WERI-Rb-1 (cell line): ENCODE measurements at regions not wholly inside any gene's neighbourhood (a gene's known extent, or its start where the extent isn't known, plus 50 kb on each side); places are given as distances from the start of the nearest gene placed in this dataset.

Experiments
- DNase-seq: peaks from one replicate; pipeline ENCODE4 v3.0.0-alpha.2; 2020
- H3K27ac ChIP-seq: fragments of 250-450 bp; sonication (Bioruptor Pico); 2 replicates; pipeline ENCODE4 v1.5.1; 2020; ENCODE audit warnings: mild to moderate bottlenecking, moderate library complexity
- H3K27me3 ChIP-seq: fragments of 250-450 bp; sonication (Bioruptor Pico); 2 replicates; pipeline ENCODE4 v1.5.1; 2021; ENCODE audit warnings: mild to moderate bottlenecking, low read depth, moderate library complexity; ENCODE audit not compliant: insufficient read depth, severe bottlenecking
- H3K36me3 ChIP-seq: fragments of 250-450 bp; sonication (Bioruptor Pico); 2 replicates; pipeline ENCODE4 v1.5.1; 2020; ENCODE audit warnings: mild to moderate bottlenecking, moderate library complexity
- H3K4me3 ChIP-seq: 2 replicates; pipeline ENCODE4 v1.5.1; 2011; ENCODE audit warnings: low read depth, mild to moderate bottlenecking, control low read depth, low read length
- H3K9me3 ChIP-seq: fragments of 250-450 bp; sonication (Bioruptor Pico); 2 replicates; pipeline ENCODE4 v1.5.1; 2021; ENCODE audit warnings: mild to moderate bottlenecking, moderate library complexity; ENCODE audit not compliant: severe bottlenecking
- TF ChIP-seq, protein P1 (sequence below): IDR thresholded peaks from 2 replicates; pipeline ENCODE4 v1.5.1; 2011; ENCODE audit warnings: low read depth, mild to moderate bottlenecking, control low read depth, inconsistent platforms, low read length

DNA sequence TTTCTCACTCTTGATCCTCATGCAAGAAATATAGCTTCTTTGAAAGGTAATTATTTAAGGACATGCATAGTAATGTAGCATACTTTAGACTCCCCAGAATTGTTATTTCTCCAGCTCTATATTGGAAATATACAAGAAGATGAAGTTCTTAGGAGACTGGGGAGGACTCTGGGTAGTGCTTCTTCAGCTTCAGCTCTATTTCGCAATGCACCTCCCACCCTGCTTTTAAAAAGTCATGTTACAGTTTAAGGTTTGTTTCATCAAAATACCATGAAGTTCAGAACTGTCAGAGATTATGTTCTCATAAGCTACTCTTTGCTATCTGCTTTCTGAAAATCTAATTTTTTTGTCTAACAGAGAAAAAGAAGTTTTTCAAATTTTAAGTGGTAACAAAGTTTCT is 586.2 kb upstream of the ADGRL4 start:
- no peak for DNase-seq
- TF ChIP-seq, protein P1, sequence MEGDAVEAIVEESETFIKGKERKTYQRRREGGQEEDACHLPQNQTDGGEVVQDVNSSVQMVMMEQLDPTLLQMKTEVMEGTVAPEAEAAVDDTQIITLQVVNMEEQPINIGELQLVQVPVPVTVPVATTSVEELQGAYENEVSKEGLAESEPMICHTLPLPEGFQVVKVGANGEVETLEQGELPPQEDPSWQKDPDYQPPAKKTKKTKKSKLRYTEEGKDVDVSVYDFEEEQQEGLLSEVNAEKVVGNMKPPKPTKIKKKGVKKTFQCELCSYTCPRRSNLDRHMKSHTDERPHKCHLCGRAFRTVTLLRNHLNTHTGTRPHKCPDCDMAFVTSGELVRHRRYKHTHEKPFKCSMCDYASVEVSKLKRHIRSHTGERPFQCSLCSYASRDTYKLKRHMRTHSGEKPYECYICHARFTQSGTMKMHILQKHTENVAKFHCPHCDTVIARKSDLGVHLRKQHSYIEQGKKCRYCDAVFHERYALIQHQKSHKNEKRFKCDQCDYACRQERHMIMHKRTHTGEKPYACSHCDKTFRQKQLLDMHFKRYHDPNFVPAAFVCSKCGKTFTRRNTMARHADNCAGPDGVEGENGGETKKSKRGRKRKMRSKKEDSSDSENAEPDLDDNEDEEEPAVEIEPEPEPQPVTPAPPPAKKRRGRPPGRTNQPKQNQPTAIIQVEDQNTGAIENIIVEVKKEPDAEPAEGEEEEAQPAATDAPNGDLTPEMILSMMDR, result no peak
- H3K27ac ChIP-seq, result no peak overlapping the region
- H3K27me3 ChIP-seq, result no peaks in the 10 kb centered on the region
- H3K4me3 ChIP-seq, result no peak overlapping the region
- H3K9me3 ChIP-seq, result no peaks in the 10 kb centered on the region
- no peaks in the 10 kb centered on the region for H3K36me3 ChIP-seq

DNA sequence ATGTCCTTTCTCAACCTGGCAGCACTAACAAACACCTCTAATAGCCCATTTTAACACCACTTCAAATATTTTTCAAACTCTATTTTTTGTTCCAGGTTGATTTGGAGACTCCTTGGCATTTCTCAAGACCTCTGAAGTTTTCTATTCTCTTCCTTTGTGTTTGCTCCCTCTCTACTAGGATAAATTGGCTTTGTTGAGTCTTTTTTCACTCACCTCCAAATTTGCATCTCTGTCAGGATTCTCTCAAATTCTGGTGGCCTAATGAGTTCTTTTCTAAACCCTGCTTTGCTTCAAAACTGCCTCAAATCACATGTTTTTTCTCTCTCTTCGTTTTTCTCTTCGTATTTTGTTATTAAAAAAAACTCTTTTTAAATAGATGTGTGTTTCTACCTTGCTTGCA is 582.2 kb upstream of the ADGRL4 start:
- TF ChIP-seq, protein P1, result no peak
- no peaks in the 10 kb centered on the region for H3K27me3 ChIP-seq
- no peaks in the 10 kb centered on the region for H3K9me3 ChIP-seq
- H3K27ac ChIP-seq, result no peak overlapping the region
- H3K4me3 ChIP-seq, result no peak overlapping the region
- H3K36me3 ChIP-seq, result no peaks in the 10 kb centered on the region
- no peak for DNase-seq

DNA sequence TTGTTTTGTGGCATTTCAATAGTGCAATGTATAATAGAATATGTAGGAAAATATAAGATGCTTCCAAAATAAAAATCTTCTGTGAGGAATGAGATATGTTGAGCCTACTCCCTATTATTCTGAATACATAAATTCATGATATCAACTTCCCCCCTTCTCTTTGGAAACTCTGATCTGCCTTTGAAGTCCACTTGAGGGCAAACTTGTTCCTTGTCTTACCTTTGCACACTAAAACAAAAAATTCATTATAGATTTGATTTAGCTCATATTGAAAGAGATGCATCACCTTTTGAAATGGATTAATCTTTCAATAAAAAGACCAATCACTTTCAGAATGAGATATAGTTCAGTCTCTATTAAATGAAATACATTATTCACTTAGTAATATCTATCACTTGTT is 580.7 kb upstream of the ADGRL4 start:
- Histone ChIP-seq H3K9me3 (no peaks in the 10 kb centered on the region), H3K27me3 (no peaks in the 10 kb centered on the region), H3K27ac (no peak overlapping the region), H3K36me3 (no peaks in the 10 kb centered on the region), H3K4me3 (no peak overlapping the region)
- DNase-seq, result no peak
- TF ChIP-seq, protein P1, result no peak

DNA sequence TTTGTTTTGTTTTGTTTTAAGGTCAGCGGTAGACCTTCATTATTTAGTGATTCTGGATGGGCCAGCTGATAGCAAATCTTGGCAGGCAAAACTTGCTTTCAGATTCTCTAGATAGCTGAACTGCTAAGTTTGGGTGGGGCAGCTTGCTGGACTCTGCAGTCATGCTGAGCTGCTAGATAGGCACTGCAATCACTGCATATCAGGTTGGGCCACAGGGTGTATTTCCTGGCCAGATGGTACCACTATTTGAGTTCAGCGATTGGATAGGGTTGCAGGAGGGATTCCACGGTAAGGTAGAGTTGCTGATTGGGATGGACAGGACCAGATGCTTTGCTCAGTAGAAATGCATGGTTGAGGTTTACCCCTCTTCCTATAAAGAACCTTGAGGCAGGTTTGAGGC is 579.3 kb upstream of the ADGRL4 start:
- DNase-seq, result no peak
- Histone ChIP-seq H3K4me3 (no peak overlapping the region), H3K27me3 (no peaks in the 10 kb centered on the region), H3K27ac (no peak overlapping the region), H3K9me3 (no peaks in the 10 kb centered on the region), H3K36me3 (no peaks in the 10 kb centered on the region)
- TF ChIP-seq, protein P1, result no peak

DNA sequence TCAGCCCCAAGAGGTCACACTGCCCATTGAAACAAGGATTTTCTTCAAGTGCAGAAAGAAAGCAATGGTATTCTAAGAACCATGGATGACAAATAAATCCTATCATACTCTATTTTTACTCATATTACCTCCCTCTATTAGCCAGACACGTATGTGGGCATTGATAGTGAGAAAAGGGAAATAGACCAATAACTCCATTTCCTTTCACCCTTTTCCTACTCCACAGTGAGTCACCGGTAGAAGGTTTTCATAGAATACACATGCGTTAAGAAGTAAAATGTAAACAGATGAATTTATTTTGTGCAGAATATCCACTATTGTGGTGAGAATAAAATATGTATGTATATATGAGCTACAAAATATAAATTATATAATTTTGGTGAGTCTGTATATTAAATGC is 568.9 kb upstream of the ADGRL4 start:
- no peaks in the 10 kb centered on the region for H3K36me3 ChIP-seq
- no peaks in the 10 kb centered on the region for H3K27me3 ChIP-seq
- DNase-seq, result no peak
- H3K4me3 ChIP-seq, result no peak overlapping the region
- no peaks in the 10 kb centered on the region for H3K9me3 ChIP-seq
- TF ChIP-seq, protein P1, result no peak
- H3K27ac ChIP-seq, result no peak overlapping the region

DNA sequence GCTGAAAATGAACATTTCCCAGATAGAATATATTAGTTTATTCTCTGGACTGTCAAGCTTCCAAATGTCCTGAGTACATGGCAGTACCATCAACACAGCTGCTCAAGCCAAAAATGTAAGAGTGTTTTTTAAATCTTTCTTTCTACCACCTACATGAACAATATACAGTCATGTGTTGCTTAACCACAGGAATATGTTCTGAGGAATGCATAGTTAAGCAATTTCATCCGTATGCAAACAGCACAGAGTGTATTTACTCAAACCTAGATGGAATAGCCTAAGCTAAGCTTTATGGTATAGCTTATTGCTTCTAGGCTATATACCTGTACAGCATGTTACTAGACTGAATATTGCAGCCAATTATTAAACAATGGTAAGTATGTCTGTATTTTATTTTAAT is 561.9 kb upstream of the ADGRL4 start:
- Histone ChIP-seq H3K27ac (no peak overlapping the region), H3K4me3 (no peak overlapping the region), H3K27me3 (no peaks in the 10 kb centered on the region), H3K9me3 (no peaks in the 10 kb centered on the region), H3K36me3 (no peaks in the 10 kb centered on the region)
- no peak for DNase-seq
- TF ChIP-seq, protein P1, result no peak
